NB4 (cell line): ENCODE measurements at regions not wholly inside any gene's neighbourhood (a gene's known extent, or its start where the extent isn't known, plus 50 kb on each side); places are given as distances from the start of the nearest gene placed in this dataset.

ENCODE experiments used
- MYC ChIP-seq: IDR thresholded peaks from 2 replicates; pipeline ENCODE4 v1.6.1; 2011; ENCODE audit warnings: low read depth, low read length
- POLR2A ChIP-seq: IDR thresholded peaks from 2 replicates; pipeline ENCODE4 v1.6.1; 2011; ENCODE audit warnings: mild to moderate bottlenecking; ENCODE audit not compliant: insufficient read length; ENCODE audit errors: extremely low read depth
- TF ChIP-seq, protein P1 (sequence below): IDR thresholded peaks from one replicate; pipeline ENCODE4 v1.5.1; 2012; ENCODE audit warnings: low read depth, low read length
- TF ChIP-seq, protein P2 (sequence below): IDR thresholded peaks from 2 replicates; pipeline ENCODE4 v1.6.1; 2011; ENCODE audit warnings: low read depth, low read length

DNA sequence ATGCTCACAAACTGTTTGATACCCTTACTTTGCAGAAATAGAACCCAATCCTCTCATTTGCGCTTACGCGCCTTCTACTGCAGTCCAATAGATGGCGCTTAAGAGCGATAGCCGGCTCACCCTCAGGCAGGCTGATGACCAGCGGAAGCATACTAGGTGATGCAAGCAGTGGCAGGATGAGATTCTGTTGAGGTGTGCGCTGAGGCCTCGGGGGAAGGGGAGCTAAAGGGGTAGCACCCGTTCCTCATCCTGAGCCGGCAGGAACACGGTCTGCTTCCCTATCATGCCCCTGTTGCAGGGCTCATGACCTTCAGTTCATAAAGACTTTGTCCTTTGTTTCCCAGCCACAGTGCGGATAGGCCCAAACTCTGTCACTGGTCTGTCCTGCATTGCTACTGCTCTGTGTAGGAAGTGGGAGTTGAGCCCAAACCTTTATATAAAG lies 628.9 kb downstream of the TLL1 start:
- TF ChIP-seq, protein P1, sequence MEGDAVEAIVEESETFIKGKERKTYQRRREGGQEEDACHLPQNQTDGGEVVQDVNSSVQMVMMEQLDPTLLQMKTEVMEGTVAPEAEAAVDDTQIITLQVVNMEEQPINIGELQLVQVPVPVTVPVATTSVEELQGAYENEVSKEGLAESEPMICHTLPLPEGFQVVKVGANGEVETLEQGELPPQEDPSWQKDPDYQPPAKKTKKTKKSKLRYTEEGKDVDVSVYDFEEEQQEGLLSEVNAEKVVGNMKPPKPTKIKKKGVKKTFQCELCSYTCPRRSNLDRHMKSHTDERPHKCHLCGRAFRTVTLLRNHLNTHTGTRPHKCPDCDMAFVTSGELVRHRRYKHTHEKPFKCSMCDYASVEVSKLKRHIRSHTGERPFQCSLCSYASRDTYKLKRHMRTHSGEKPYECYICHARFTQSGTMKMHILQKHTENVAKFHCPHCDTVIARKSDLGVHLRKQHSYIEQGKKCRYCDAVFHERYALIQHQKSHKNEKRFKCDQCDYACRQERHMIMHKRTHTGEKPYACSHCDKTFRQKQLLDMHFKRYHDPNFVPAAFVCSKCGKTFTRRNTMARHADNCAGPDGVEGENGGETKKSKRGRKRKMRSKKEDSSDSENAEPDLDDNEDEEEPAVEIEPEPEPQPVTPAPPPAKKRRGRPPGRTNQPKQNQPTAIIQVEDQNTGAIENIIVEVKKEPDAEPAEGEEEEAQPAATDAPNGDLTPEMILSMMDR: peak; percentile 65
- TF ChIP-seq, protein P2, sequence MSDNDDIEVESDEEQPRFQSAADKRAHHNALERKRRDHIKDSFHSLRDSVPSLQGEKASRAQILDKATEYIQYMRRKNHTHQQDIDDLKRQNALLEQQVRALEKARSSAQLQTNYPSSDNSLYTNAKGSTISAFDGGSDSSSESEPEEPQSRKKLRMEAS: no peak
- TF ChIP-seq POLR2A: no peak
- no peak for TF ChIP-seq MYC
